ENCODE measurements at regions not wholly inside any gene's neighbourhood (a gene's known extent, or its start where the extent isn't known, plus 50 kb on each side); places are given as distances from the start of the nearest gene placed in this dataset.

GRCh38 chr3:164748626-164749025 is 329.7 kb downstream of the SI start:
- TF ChIP-seq CTCF (IDR thresholded peaks at IDR 0.05): no peak

GRCh38 chr3:164741869-164742268 is 336.4 kb downstream of the SI start:
- TF ChIP-seq CTCF (IDR thresholded peaks at IDR 0.05): no peak

GRCh38 chr3:164737174-164737573 is 341.1 kb downstream of the SI start:
- TF ChIP-seq CTCF (IDR thresholded peaks at IDR 0.05): no peak

- no peak for TF ChIP-seq CTCF (IDR thresholded peaks at IDR 0.05)
Observed at GRCh38 chr3:164732166-164732565, 346.1 kb downstream of the SI start.

- no peak for TF ChIP-seq CTCF (IDR thresholded peaks at IDR 0.05)
Observed at GRCh38 chr3:164730815-164731360, 347.4 kb downstream of the SI start.

GRCh38 chr3:164723396-164723795 is 354.9 kb downstream of the SI start:
- TF ChIP-seq CTCF (IDR thresholded peaks at IDR 0.05): no peak

GRCh38 chr3:164687902-164688301 is 390.4 kb downstream of the SI start:
- no peak for TF ChIP-seq CTCF (IDR thresholded peaks at IDR 0.05)

GRCh38 chr3:164687211-164687610 is 391.1 kb downstream of the SI start:
- no peak for TF ChIP-seq CTCF (IDR thresholded peaks at IDR 0.05)
